ENCODE measurements at regions not wholly inside any gene's neighbourhood (a gene's known extent, or its start where the extent isn't known, plus 50 kb on each side); places are given as distances from the start of the nearest gene placed in this dataset.
"Not testable (repeated sequence)": the region's sequence is repeated elsewhere in the genome, so short reads cannot be mapped to it uniquely, and the experiment has no call there.

DNA sequence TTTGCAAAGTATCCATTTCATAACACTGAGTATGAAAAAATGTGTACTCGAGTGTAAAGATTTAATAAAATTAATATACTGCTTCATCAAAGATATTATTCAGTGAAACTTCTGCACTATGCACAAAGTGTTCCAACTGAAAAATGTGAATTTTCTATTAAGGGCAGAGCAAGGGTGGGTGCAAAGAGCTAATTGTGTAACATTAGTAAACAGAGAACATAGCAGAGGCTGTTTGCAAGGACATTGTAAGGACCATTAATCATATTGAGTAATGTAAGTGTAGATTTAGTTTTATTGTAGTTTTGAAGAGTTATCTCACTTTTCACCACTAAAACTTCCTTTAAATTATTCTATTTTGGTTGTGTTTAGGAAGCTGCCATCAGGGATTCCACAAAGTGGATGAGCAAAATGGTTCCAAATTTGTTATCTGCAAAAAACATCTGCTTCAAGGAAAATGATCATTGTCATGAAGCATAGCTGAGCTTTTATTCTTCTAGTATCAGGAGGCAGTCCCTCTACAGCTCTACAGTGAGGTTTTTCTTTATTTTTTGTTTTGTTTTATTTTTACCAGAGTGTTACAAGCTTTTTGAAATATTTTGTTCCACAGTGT lies 1375.4 kb downstream of the SLITRK1 start:
- no peak for FAIRE-seq

DNA sequence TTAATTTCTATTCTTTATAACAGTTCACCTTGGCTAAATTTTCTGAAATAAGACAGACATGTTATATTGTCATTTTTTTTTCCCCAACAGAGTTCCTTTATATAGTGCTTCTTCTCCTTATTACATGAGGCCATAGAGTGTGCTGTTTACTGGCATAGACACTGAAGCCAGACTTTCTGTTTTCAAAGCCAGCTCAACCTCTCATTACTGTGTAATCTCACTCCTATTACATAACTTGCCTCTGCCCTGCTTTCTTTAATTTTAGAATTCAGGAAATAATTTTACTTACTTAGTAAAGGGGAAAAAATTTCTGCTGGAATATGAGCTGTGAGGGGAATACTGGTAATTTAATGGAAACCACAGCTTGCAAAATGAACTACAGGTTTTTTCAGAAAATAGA lies 1380.4 kb downstream of the SLITRK1 start:
- no peak for FAIRE-seq

- FAIRE-seq: no peak
These were observed 1401.9 kb downstream of the SLITRK1 start for GRCh38 chr13:82480415-82480814.

GRCh38 chr13:82477436-82477835 lies 1404.8 kb downstream of the SLITRK1 start:
- FAIRE-seq: no peak

DNA sequence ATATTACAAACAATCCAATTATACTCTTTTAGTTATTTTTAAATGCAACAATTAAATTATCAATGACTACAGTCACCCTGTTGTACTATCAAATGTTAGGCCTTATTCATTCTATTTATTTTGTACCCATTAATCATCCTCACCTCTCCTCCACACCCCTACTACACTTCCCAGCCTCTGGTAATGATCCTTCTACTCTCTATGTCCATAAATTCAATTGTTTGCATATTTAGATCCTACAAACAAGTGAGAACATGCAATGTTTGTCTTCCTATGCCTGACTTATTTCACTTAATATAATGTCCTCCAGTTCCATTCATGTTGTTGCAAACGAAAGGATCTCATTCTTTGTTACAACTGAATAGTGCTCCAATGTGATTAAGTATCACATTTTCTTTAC lies 1414.6 kb downstream of the SLITRK1 start:
- FAIRE-seq: no peak

- not testable (repeated sequence) for FAIRE-seq
These were observed 1422.7 kb downstream of the SLITRK1 start for GRCh38 chr13:82459575-82459974.

- FAIRE-seq: no peak
These were observed 1424.1 kb downstream of the SLITRK1 start for GRCh38 chr13:82458169-82458568.

GRCh38 chr13:82457548-82457947 lies 1424.7 kb downstream of the SLITRK1 start:
- FAIRE-seq: not testable (repeated sequence)

- FAIRE-seq: no peak
These were observed 1434.7 kb downstream of the SLITRK1 start for GRCh38 chr13:82447416-82448077.

DNA sequence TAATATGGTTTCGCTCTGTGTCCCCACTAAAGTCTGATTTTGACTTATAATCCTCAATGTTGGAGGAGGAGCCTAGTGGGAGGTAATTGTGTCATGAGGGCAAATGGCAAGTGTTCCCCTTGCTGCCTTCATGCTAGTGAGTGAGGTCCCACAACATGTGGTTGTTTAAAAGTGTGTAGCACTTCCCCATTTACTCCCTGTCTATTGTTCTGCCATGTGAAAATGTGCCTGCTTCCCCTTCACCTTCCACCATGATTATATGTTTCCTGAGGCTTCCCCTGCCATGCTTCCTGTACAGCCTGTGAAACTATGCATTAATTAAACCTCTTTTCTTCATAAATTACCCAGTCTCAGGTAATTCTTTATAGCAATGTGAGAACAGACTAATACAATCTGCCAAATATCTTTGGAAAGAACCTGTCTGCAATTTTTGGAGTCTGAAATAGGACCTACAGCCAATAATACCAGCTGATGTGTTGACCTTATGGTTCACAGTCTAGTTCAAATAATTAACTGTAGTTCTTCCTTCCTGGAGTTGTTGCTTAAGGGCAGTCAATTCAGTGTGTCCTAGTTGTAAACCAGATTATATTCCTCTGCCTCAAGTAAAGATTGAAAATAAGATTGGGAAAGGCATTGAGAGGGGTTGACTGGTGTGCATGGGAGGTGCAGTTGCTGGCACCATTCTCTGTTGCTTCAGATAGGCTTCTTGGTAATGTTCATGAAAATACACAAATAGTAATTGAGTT lies 1442.9 kb downstream of the SLITRK1 start:
- FAIRE-seq: no peak

GRCh38 chr13:82438320-82438719 lies 1444.0 kb downstream of the SLITRK1 start:
- no peak for FAIRE-seq

DNA sequence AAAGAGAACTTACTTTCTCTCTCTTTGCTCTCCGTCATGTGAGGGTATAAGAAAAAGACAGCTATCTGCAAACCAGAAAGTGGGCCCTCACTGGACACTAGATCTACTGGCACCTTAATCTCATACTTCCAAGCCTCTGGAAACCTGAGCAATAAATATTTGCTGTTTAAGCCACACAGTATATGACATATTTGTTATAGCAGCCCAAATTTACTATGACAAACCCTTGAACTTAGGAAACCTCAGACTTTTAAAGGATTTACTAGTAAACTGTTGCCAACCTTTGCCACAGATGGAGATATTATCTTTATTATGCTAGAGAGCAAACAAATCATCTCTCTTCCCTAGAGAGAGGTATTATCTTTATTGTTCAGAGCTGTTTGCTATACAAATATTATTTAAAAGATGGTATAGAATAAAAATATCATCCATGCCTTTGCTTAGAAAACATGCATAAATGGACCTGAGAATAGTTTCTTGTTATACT lies 1446.1 kb downstream of the SLITRK1 start:
- FAIRE-seq: no peak

DNA sequence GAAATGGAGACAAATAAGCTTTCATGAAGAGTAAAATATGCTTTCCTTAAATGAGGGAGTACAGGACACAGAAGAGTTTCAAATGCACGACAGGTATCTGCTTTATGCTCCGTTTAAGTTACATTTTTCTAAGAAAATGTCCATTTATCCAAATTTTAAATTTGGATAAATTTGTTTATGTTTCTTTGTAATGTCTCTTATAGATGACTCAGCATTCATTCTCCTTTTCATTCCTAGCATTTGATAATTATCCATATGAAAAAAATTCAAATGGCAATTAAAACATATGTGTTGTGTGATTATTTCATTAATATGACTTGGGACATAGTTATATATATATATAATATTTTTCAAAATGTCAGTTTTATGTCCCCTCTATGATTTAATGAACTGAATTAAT lies 1449.3 kb downstream of the SLITRK1 start:
- no peak for FAIRE-seq

DNA sequence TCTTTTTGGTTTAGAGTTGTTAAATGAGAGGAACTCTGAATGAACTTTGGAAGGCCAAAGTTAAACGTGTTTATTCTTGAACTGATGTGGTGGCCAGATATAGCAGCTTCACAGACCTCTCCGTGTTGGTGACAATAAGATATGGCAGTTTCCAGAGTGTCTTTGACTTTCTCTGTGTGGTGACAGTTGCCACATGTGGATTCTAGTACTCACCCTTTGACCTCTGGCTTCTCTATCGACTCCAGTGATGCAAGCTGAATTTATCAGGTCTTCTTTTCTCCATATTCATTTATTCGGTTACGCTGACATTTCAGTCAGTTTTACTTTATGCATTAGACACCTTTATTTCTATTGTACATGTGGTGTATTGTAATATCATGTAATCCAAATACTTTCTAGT lies 1469.5 kb downstream of the SLITRK1 start:
- FAIRE-seq: no peak

GRCh38 chr13:82407321-82407720 lies 1475.0 kb downstream of the SLITRK1 start:
- FAIRE-seq: no peak

- no peak for FAIRE-seq
These were observed 1507.6 kb downstream of the SLITRK1 start for GRCh38 chr13:82374719-82375118.

DNA sequence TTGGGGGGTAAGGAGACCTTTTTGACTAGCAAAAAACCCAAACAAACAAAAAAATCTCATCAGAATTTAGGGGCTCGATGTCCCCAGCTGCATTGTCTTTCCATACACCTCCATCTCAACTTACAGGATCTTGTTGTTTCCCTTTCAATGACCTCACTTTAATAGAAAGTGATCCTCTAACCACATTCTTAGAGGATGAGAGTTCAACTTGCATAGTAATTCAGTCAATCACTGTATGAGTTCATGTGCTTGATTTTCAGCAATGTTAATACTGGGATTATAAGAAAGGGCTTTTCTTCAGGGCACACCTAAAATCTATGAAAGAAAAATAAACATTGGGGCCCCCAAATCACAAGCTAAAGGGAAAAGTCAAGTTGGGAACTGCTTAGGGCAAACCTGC lies 1512.0 kb downstream of the SLITRK1 start:
- no peak for FAIRE-seq

DNA sequence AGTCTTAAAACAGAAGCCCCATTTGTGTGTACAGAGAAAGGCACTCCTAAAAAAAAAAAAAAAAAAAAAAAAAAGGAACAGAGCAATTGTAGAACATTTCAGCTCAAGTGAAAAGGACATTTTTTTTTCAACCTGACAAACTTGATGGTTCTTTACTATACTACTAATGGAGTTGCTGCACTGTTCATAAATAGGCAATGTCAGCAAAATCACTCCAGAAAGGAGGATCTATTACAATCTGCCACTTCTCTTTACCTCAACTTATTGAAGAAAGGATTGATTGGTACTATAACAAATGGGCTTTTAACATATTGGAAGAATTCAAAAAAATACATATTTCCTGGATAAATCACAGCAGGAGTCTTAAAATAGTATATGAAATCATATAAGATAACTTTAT lies 1517.7 kb downstream of the SLITRK1 start:
- no peak for FAIRE-seq

GRCh38 chr13:82358284-82358683 lies 1524.0 kb downstream of the SLITRK1 start:
- FAIRE-seq: no peak

- peak; percentile 36 for FAIRE-seq
These were observed 1525.4 kb downstream of the SLITRK1 start for GRCh38 chr13:82356667-82357410.

DNA sequence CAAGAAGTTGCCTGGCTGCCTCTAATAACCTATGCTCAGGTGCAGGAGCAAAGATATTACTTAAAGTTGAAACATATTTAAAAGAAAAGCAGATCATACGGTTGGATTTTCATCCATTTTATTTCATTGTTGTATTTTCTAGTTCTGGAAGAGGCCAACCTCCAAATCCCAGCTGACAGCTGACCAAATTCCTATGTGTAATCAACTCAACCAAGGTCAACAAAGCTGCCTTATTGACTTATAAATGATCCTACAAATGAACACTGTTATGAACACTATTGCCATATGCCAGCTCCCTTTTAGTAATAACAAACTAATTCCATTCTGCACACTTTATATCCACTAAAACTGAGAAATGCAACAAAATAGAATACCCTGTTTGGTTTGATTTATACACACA lies 1537.4 kb downstream of the SLITRK1 start:
- no peak for FAIRE-seq

DNA sequence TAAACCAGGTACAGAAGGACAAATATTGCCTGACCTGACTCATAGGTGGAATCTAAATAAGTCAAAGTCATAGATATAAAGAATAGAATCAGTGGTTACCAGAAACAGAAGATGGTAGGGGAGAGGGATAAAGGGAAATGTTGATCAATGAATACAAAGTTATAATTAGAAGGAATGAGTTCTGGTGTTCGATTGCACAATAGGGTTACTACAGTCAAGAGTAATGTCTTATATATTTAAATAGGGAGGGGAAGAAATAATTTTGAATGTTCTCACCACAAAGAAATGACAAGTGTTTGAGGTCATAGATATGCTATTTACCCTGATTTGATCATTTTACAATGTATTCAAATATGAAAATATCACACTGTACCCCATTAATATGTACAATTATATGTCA lies 1541.2 kb downstream of the SLITRK1 start:
- no peak for FAIRE-seq

GRCh38 chr13:82330499-82330898 lies 1551.8 kb downstream of the SLITRK1 start:
- FAIRE-seq: no peak
